Karpas-422 (cell line): ENCODE measurements at regions not wholly inside any gene's neighbourhood (a gene's known extent, or its start where the extent isn't known, plus 50 kb on each side); places are given as distances from the start of the nearest gene placed in this dataset.

ENCODE experiments used
- DNase-seq: peaks from one replicate; pipeline ENCODE4 v3.0.0-alpha.2; 2015
- H2AFZ ChIP-seq: fragments of 200-600 bp; sonication (generic); 2 replicates; pipeline ENCODE4 v1.6.1; 2014; ENCODE audit warnings: antibody characterized with exemption, low read length, mixed read lengths
- H3K27ac ChIP-seq: fragments of 200-600 bp; sonication (generic); 2 replicates; pipeline ENCODE4 v1.5.1; 2014; ENCODE audit warnings: mild to moderate bottlenecking, low read length, moderate library complexity
- H3K27me3 ChIP-seq: fragments of 200-600 bp; sonication (generic); 2 replicates; pipeline ENCODE4 v1.6.1; 2014; ENCODE audit warnings: low read length, mixed read lengths
- H3K36me3 ChIP-seq: fragments of 200-600 bp; sonication (generic); 2 replicates; pipeline ENCODE4 v1.6.1; 2014; ENCODE audit warnings: low read length, mixed read lengths; ENCODE audit not compliant: insufficient read depth
- H3K4me1 ChIP-seq: fragments of 200-600 bp; sonication (generic); 2 replicates; pipeline ENCODE4 v1.6.1; 2014; ENCODE audit warnings: mild to moderate bottlenecking, low read length, mixed read lengths
- H3K4me2 ChIP-seq: fragments of 200-600 bp; sonication (generic); 2 replicates; pipeline ENCODE4 v1.6.1; 2014; ENCODE audit warnings: low read length, low read depth, mild to moderate bottlenecking; ENCODE audit not compliant: poor library complexity, severe bottlenecking
- H3K4me3 ChIP-seq: fragments of 200-600 bp; sonication (generic); 2 replicates; pipeline ENCODE4 v1.5.1; 2014; ENCODE audit warnings: mild to moderate bottlenecking, antibody characterized with exemption, low read length, mixed read lengths
- H3K79me2 ChIP-seq: fragments of 200-600 bp; sonication (generic); 2 replicates; pipeline ENCODE4 v1.6.1; 2014; ENCODE audit warnings: mild to moderate bottlenecking, low read length, mixed read lengths
- H3K9ac ChIP-seq: fragments of 200-600 bp; sonication (generic); 2 replicates; pipeline ENCODE4 v1.6.0; 2014; ENCODE audit warnings: low read length
- H3K9me2 ChIP-seq: fragments of 200-600 bp; sonication (generic), shearing (Covaris generic); replicated peaks from 2 replicates; pipeline ENCODE4 v1.6.0; 2014; ENCODE audit warnings: mild to moderate bottlenecking, low read length, moderate library complexity; ENCODE audit not compliant: insufficient read depth
- H3K9me3 ChIP-seq: fragments of 300-700, 200-600 bp; sonication (generic); 2 replicates; pipeline ENCODE4 v1.6.1; 2014; ENCODE audit warnings: low read length, mixed read lengths
- H4K20me1 ChIP-seq: fragments of 200-600 bp; sonication (generic); 2 replicates; pipeline ENCODE4 v1.6.1; 2014; ENCODE audit warnings: mild to moderate bottlenecking, antibody characterized with exemption, low read length, low read depth; ENCODE audit not compliant: insufficient read depth

DNA sequence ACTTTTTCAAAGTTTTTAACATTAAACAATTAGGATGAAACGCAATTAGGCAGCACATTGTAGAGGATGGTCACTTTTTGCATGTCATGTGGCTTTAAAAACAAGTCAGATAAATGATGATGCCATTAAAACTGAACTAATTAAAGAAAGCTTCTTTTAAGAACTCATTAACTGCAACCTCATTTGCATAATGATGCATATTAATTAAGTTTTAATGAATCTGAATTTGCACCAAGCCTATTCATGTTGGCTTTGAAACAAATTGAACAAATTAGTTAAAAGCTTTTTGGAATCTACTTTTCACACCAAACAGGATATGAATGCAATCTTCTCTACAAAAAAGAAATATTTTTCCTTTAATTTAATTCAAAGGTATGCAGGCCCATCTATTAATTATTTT is 499.0 kb downstream of the VRK1 start:
- Histone ChIP-seq H3K27ac (no peak overlapping the region), H3K79me2 (no peaks in the 10 kb centered on the region), H4K20me1 (no peaks in the 10 kb centered on the region; the same call in 1 of the 2 replicates), H3K4me3 (no peak overlapping the region), H2AFZ (no peak overlapping the region), H3K9me2 (no peaks in the 10 kb centered on the region), H3K27me3 (no peaks in the 10 kb centered on the region), H3K4me2 (no peak overlapping the region), H3K9me3 (no peaks in the 10 kb centered on the region), H3K4me1 (no peaks in the 10 kb centered on the region), H3K36me3 (no peaks in the 10 kb centered on the region), H3K9ac (no peak overlapping the region)
- DNase-seq: no peak

- Histone ChIP-seq H3K9me2 (no peaks in the 10 kb centered on the region), H3K4me3 (no peak overlapping the region), H3K27me3 (no peaks in the 10 kb centered on the region), H3K9ac (no peak overlapping the region), H3K4me2 (no peak overlapping the region), H3K36me3 (no peaks in the 10 kb centered on the region), H3K4me1 (no peaks in the 10 kb centered on the region), H3K27ac (no peak overlapping the region), H3K9me3 (no peaks in the 10 kb centered on the region), H4K20me1 (no peaks in the 10 kb centered on the region), H3K79me2 (no peaks in the 10 kb centered on the region), H2AFZ (no peak overlapping the region)
- DNase-seq: no peak
Observed at GRCh38 chr14:97297100-97297499, 499.9 kb downstream of the VRK1 start.

DNA sequence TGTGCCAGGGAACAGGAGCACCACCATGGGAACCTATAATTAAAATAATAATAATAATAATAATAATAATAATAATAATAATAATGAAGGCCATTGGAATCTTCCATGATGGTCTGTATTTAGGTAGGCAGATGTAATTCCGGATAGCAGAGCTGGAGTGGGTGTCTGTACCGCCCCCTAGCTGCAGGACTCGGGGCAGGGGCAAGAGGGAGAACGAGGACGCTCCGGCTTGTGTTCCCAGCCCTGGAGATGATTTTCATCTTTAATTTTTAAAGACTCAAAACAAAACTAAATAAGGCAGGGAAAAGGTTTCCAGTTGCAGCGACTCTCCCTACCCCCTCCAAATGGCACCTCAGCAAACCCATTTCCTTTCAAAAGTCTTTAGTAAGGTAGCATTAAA is 501.1 kb downstream of the VRK1 start:
- H3K4me1 ChIP-seq: no peaks in the 10 kb centered on the region
- no peak overlapping the region for H2AFZ ChIP-seq
- H3K4me2 ChIP-seq: no peak overlapping the region

GRCh38 chr14:97298736-97299135 is 501.6 kb downstream of the VRK1 start:
- H3K27ac ChIP-seq: no peak overlapping the region
- H3K4me2 ChIP-seq: no peak overlapping the region
- H3K36me3 ChIP-seq: no peaks in the 10 kb centered on the region
- no peaks in the 10 kb centered on the region for H3K9me3 ChIP-seq
- no peaks in the 10 kb centered on the region for H3K27me3 ChIP-seq
- no peak overlapping the region for H3K4me3 ChIP-seq
- no peak overlapping the region for H3K9ac ChIP-seq
- H3K79me2 ChIP-seq: no peaks in the 10 kb centered on the region
- H2AFZ ChIP-seq: no peak overlapping the region
- no peak for DNase-seq
- no peaks in the 10 kb centered on the region for H3K4me1 ChIP-seq
- H3K9me2 ChIP-seq: no peaks in the 10 kb centered on the region
- H4K20me1 ChIP-seq: no peaks in the 10 kb centered on the region

More for the DNA sequence above, 501.1 kb downstream of the VRK1 start:
- Histone ChIP-seq H3K36me3 (no peaks in the 10 kb centered on the region), H3K9ac (no peak overlapping the region), H3K27ac (no peak overlapping the region), H3K9me3 (no peaks in the 10 kb centered on the region), H3K4me3 (no peak overlapping the region), H3K79me2 (no peaks in the 10 kb centered on the region), H4K20me1 (no peaks in the 10 kb centered on the region), H3K27me3 (no peaks in the 10 kb centered on the region), H3K9me2 (no peaks in the 10 kb centered on the region)
- DNase-seq: peak; percentile 75

DNA sequence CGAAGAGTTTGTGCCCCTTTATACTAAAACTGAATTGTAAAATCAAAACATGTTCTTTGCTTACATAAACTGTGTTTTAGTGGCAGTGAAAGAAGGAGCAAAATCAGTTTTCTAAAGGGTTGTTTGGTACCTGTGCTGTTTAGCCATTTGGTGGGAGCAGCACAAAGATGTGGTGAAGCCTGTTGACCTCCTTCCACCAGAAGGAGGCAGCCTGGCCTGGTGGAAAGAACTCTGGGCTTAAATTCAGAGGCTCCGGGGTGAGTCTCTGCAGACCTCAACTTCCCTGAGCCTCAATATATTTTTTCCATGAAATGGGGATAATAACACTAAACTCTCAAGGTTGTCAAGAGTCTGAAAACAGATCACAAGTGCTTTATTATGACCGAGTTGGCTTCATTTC is 502.5 kb downstream of the VRK1 start:
- no peaks in the 10 kb centered on the region for H4K20me1 ChIP-seq
- DNase-seq: peak; percentile 60
- no peaks in the 10 kb centered on the region for H3K4me1 ChIP-seq
- H3K27me3 ChIP-seq: no peaks in the 10 kb centered on the region
- H3K9me3 ChIP-seq: no peaks in the 10 kb centered on the region
- no peak overlapping the region for H3K4me2 ChIP-seq
- no peak overlapping the region for H3K4me3 ChIP-seq
- H2AFZ ChIP-seq: no peak overlapping the region
- no peaks in the 10 kb centered on the region for H3K36me3 ChIP-seq
- H3K9me2 ChIP-seq: no peaks in the 10 kb centered on the region
- H3K79me2 ChIP-seq: no peaks in the 10 kb centered on the region
- H3K27ac ChIP-seq: no peak overlapping the region
- H3K9ac ChIP-seq: no peak overlapping the region

- Histone ChIP-seq H3K27ac (no peak overlapping the region), H3K9me2 (no peaks in the 10 kb centered on the region), H4K20me1 (no peaks in the 10 kb centered on the region), H3K4me1 (no peaks in the 10 kb centered on the region), H3K27me3 (no peaks in the 10 kb centered on the region), H3K4me3 (no peak overlapping the region), H3K36me3 (no peaks in the 10 kb centered on the region), H3K9ac (no peak overlapping the region), H3K9me3 (no peaks in the 10 kb centered on the region), H2AFZ (no peak overlapping the region), H3K79me2 (no peaks in the 10 kb centered on the region), H3K4me2 (no peak overlapping the region)
- DNase-seq: no peak
Observed at GRCh38 chr14:97301931-97302559, 504.9 kb downstream of the VRK1 start.

DNA sequence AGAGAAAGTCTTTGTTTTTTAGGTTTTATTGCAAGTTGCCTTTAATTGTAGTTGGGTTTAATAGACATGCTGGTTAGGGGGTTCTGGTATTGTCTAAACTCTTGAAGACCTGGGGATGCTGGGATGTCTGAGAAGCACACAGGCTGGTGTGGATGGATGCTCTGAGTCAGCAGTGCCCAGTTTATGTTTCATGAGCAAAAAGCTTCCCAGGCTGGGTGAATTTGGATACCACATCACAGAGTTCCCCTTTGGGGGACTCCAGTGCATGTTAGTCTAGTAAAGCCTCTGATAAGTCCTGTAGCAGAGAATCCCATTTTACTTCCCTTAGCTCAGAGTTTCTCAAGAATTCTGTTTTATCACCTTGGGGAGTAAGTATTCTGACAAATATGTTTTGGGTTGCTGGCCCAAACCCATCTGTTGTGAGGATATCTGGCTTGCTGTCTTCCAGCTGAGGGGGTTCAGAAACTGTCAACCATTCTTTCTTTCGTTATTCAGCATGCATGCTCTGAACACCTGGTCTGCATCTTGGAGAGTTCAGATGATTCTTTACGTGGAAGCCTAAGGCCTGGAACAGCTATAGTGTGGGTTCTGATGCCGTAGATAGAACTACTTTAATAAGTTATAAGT is 509.1 kb downstream of the VRK1 start:
- no peak for DNase-seq
- Histone ChIP-seq H2AFZ (no peak overlapping the region), H3K9me2 (no peaks in the 10 kb centered on the region), H3K4me1 (no peaks in the 10 kb centered on the region), H3K4me3 (no peak overlapping the region), H3K27ac (no peak overlapping the region), H3K9ac (no peak overlapping the region), H3K79me2 (no peaks in the 10 kb centered on the region), H3K9me3 (no peaks in the 10 kb centered on the region), H3K27me3 (no peaks in the 10 kb centered on the region), H3K36me3 (no peaks in the 10 kb centered on the region), H4K20me1 (no peaks in the 10 kb centered on the region), H3K4me2 (no peak overlapping the region)

GRCh38 chr14:97306760-97307246 is 509.6 kb downstream of the VRK1 start:
- no peak overlapping the region for H2AFZ ChIP-seq
- no peaks in the 10 kb centered on the region for H3K79me2 ChIP-seq
- H3K4me3 ChIP-seq: no peak overlapping the region
- H3K27me3 ChIP-seq: no peaks in the 10 kb centered on the region
- H4K20me1 ChIP-seq: no peaks in the 10 kb centered on the region
- no peak overlapping the region for H3K4me2 ChIP-seq
- no peak overlapping the region for H3K9ac ChIP-seq
- H3K4me1 ChIP-seq: peaks cover 4% of the 10 kb centered on the region
- H3K9me3 ChIP-seq: no peaks in the 10 kb centered on the region
- no peaks in the 10 kb centered on the region for H3K9me2 ChIP-seq
- no peak overlapping the region for H3K27ac ChIP-seq
- no peaks in the 10 kb centered on the region for H3K36me3 ChIP-seq
- no peak for DNase-seq
